Posterior cingulate gyrus (tissue), 11 donors: ENCODE measurements at regions not wholly inside any gene's neighbourhood (a gene's known extent, or its start where the extent isn't known, plus 50 kb on each side); places are given as distances from the start of the nearest gene placed in this dataset.
"Not testable (repeated sequence)": the region's sequence is repeated elsewhere in the genome, so short reads cannot be mapped to it uniquely, and the experiment has no call there.

ENCODE experiments used
- DNase-seq, 10 donors: peaks; one replicate each; pipeline versions ENCODE4 v3.0.0 to v3.0.0-alpha.2; 2020 to 2021; ENCODE audit warnings: mixed read lengths in 3 of 10
- intact Hi-C: fragments of 100-400 bp; cut with DNase I; formaldehyde crosslinking; loops from one replicate; pipeline ENCODE4 v1.15.1; 2023

DNA sequence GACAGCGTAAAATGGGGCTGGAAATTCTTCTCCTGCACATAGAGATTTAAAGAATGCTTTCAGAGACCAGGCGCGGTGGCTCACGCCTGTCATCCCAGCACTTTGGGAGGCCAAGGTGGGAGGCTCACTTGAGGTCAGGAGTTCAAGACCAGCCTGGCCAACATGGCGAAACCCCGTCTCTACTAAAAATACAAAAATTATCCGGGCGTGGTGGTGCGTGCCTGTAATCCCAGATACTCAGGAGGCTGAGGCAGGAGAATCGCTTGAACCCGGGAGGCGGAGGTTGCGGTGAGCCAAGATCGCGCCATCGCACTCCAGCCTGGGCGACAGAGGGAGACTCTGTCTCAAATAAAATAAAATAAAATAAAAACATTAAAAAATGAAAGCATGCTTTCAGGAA is 107.4 kb downstream of the CRLF2 start:
- intact Hi-C loops, result not testable (repeated sequence)

DNA sequence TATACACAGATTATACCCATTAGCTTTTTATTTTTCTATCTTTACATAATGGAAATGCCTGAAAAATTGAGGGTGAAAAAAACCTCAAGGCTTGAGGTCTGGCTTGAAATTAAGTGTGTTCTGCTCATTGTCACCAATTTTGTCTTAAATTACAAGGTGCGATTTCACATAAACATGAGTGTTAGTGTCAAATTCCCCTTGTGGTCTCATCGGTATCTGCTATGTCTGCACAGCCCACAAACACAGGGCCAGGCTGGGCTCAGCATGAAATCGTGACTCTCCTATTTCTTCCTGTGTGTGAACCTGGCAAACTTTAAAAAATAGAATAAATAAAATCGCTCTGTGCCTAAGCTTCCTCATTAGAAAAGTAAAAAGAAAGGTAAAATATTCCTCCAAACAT is 109.1 kb downstream of the CRLF2 start:
- intact Hi-C loops, result no loop called here
- DNase-seq, result no peak

More for the DNA sequence above, 107.4 kb downstream of the CRLF2 start:
- not testable (repeated sequence) for DNase-seq

DNA sequence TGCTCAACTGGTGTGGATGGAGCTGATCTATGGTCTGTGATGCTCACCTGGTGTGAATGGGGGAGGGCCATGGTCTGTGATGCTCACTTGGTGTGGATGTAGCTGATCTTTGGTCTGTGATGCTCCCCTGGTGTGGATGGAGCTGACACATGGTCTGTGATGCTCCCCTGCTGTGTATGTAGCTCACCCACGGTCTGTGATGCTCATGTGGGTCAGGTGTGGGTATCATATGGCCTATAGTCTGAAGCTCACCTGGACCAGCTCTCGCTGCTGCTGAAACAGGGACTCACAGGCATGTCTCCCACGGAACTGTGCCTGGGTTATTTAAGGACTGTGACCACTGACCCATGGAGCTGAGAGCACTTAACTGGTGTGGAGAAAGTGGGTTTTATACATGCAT is 109.7 kb downstream of the CRLF2 start:
- no peak for DNase-seq
- intact Hi-C loops, result no loop called here

- intact Hi-C loops, DNase-seq: not testable (repeated sequence)
Observed at GRCh38 chrX:1102221-1102620, 110.2 kb downstream of the CRLF2 start.

DNA sequence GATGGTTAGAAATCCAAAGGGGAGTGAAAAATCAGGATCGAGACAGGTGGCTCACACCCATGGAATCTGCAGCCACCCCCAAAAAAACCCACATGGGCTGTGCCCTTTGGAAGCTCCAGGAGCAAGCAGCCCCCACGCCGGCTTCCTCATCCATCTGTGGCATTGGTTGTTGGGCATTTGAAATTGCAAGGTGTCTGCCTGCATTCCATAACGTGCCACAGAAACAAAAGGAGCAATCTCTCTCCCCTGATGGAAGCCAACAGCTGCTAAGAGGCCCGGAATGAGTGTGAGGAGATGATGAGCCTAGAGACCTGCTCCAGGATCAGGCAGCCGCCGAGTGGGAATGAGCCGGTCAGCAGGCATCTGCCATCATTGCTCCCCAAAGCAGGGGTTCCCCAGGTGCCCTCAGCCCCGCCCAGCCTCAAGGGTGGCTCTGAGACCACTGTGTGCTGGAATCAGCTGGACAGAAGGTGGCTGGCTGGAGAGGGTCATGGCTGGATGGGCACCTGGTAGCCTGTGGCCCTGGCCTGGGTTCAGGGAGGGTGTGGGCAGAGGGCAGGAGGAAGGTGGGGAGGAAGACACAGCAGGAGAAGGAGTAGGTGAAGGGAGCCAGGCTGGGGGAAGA is 113.2 kb downstream of the CRLF2 start:
- intact Hi-C loops, result no loop called here
- DNase-seq, result no peak

DNA sequence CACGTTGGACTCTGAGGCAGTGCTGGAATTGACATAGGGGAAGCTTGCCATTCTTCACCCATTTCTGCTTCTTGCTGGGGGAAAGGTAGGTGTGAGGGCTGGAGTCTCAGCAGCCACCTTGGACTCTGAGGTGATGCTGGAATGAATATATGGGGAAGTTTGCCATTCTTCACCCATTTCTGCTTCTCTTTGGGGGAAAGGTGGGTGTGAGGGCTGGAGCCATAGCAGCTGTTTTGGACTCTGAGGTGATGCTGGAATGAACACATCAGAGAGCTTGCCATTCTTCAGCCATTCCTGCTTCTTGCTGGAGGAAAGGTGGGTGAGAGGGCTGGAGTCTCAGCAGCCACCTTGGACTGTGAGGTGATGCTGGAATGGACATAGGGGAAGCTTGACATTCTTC is 115.1 kb downstream of the CRLF2 start:
- DNase-seq, result no peak
- intact Hi-C loops, result no loop called here

DNA sequence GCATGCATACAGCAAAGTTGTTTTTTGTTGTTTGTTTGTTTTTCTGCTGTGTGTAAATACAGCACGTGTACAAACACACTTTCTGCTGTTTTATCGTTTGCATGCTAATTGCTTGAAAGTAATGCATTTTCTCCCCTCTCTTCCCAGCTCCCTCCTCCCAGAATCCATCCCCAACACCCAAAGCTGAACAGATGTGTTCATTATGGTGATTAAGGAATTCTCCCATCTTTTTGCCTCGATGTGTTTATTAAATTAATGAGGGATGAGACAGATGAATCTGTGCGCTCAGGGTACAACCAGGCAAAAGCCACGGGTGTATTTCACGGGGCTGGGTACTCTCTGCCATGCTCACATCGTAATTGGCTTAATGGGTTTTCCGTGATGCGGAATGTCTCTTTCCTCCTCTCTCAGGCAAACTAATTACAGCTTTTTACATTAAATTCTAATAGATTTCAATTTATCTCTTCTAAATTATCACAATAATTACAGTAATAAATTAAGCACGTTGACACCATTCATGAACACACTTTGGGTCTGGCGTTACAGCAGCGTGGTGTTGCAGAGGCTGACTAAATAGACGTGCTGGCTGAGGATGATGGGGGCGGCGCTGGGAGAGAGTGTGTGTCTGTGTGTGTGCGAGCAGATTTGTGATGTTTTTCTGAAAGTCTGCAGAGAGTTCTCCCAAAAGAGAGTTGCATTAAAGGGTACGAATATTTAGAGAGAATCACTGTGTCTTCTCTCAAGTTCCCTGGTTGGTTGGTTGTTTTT is 117.7 kb downstream of the CRLF2 start:
- intact Hi-C loops, result no loop called here
- DNase-seq, result no peak

- intact Hi-C loops, result no loop called here
- DNase-seq, result no peak
Observed at GRCh38 chrX:1093586-1094421, 118.6 kb downstream of the CRLF2 start.

DNA sequence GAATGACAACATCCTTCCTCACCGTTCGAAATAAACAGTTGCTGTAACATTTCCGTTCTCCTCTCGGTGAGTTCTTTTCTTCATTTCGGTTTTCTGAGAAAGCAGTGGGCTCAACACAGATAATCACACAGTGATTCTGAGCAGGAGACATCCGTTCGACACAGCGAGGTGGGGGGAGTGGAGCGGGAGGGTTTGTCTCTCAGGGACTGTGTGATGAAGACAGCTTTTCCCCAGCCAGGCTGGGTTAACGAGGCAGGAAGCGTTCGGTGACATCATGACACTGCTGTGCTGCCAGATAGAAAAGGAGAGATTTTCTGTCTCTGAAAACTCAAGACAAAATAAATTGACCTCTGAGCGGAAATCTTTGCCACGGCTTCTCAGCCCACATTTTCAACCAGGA is 119.3 kb downstream of the CRLF2 start:
- DNase-seq, result no peak
- intact Hi-C loops, result no loop called here

DNA sequence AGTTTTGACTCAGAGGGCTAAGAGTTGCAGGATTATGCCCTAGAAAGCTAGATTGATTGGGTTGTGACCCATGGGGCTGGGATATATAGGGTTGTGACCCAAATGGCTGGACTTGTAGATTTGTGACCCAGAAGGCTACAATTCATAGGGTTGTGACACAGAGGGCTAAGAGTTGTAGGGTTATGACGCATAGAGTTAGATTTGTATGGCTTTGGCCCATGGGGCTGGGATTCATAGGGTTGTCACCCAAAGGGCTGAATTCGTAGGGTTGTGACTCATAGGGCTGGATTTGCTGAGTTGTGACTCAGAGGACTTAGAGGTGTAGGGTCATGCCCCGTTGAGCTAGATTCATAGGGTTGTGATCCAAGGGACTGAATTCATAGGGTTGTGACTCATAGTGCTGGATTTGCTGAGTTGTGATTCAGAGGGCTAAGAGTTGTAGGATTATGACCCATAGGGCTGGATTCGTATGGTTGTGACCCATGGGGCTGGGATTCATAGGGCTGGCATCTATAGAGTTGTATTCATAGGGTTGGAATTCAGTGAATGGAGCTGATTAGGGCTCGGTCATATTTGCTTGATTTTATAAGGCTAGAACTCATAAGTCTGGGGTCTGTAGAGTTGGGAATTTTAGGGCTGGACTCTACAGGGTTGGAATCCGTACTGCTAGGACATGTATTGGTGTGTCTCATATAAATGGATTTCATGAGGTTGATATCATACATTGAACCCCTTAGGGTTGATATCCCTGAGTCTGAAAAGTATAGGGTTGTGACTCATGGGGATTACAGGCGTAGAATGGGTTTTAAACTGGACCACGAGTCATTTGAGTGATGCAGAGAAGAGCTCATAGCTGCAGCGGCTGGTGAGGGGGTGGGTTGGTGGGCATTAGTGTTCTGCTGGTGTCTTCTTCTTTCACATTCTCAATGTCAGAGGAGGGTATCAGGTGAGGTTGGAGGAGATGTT is 125.7 kb downstream of the CRLF2 start:
- intact Hi-C loops, result no loop called here
- no peak for DNase-seq

DNA sequence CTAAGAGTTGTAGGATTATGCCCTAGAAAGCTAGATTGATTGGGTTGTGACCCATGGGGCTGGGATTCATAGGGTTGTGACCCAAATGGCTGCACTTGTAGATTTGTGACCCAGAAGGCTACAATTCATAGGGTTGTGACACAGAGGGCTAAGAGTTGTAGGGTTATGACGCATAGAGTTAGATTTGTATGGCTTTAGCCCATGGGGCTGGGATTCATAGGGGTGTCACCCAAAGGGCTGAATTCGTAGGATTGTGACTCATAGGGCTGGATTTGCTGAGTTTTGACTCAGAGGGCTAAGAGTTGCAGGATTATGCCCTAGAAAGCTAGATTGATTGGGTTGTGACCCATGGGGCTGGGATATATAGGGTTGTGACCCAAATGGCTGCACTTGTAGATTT is 126.6 kb downstream of the CRLF2 start:
- DNase-seq, intact Hi-C loops: not testable (repeated sequence)

GRCh38 chrX:1084689-1085088 is 127.8 kb downstream of the CRLF2 start:
- intact Hi-C loops, result no loop called here
- DNase-seq, result no peak

DNA sequence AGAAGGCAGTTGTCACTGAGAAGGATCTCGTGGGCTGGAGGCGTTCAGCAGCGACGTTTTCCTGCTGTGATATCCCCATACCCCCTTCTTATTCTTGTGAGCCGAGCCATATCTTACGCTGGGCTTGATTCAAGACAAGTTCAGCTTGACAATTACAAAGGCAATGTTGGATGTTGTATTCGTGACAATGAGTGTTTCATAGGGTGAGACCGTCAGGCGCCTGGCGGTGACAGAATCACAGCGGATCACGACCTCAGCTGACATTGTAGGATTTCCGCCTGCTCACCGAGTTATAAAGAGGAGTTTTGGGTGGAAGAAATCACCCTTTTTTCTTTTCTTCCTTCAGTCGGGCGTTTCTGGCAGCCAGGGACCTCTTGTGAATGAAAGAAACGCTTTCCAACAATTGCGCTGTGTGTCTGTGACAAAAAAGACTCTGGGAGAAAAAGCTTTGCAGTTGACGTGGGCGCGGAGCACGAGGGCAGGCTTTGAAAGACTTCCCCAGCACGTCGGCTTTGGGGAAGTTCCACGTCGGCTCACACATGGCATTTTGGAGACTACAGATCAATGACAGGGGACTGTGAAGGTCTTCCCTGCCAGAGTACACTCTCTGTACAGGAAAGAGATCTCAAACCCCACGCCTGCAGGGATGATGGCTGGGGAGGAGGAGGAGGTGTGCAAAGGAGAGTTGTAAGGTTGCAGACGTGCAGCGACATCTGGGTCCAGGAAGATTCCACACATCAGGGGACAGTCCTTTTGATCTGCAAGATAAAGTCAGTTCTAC is 135.4 kb downstream of the CRLF2 start:
- intact Hi-C loops, result no loop called here
- no peak for DNase-seq

DNA sequence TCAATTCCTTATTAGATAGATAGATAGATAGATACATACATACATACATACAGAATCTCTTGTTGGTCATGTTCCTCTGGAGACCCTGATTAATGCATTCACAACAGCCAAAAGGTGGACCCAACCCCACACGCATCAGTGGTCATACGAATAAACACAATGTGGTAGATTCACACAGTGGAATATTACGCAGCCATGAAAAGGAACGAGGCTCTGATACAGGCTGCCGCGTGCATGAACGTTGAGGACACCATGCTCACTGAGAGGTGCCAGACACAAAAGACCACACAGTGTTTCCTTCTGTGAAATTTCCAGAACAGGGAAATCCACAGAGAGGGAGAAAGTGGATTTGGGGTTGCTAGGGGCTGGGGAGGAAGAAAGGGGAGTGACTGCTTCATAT is 136.7 kb downstream of the CRLF2 start:
- intact Hi-C loops, result no loop called here
- no peak for DNase-seq

DNA sequence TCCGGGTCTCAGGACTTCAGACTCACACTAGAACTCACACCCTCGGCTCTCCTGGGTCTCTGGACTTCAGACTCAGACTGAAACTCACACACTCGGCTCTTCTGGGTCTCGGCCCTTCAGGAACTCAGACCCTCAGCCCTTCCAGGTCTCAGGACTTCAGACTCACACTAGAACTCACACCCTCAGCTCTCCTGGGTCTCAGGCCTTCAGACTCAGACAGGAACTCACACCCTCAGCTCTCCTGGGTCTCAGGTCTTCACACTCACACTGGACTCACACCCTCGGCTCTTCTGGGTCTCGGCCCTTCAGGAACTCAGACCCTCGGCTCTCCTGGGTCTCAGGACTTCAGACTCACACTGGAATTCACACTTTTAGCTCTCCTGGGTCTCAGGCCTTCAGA is 137.3 kb downstream of the CRLF2 start:
- intact Hi-C loops, result no loop called here
- DNase-seq, result no peak

DNA sequence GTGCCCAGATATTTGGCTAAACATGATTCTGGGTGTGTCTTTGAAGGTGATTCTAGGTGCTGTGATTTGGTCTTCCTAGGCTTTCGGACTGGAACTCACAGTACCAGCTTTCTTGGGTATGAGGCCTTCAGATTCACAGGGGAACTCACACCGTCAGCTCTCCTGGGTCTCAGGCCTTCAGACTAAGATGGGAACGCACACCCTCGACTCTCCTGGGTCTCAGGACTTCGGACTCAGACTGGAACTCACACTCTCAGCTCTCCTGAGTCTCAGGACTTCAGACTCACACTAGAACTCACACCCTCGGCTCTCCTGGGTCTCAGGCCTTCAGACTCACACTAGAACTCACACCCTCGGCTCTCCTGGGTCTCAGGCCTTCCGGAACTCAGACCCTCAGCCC is 137.7 kb downstream of the CRLF2 start:
- DNase-seq, result peak in 1 of 10 donors; percentile 32
- intact Hi-C loops, result no loop called here

GRCh38 chrX:1074172-1074571 is 138.3 kb downstream of the CRLF2 start:
- intact Hi-C loops, result no loop called here
- DNase-seq, result no peak

- intact Hi-C loops, result no loop called here
- DNase-seq, result peak in 1 of 10 donors; percentile 71
Observed at GRCh38 chrX:1072637-1073377, 139.6 kb downstream of the CRLF2 start.

DNA sequence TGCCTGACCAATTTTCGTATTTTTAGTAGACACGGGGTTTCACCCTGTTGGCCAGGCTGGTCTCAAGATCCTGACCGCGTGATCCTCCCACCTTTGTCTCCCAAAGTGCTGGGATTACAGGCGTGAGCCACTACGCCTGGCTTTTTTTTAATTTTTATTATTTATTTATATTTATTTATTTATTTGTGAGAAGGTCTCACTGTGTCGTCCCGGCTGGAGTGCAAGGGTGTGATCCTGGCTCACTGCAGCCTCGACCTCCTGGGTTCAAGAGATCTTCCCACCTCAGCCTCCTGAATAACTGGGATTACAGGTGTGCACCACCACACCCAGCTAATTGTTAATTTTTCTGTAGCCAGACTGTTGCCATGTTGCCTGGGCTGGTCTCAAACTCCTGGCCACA is 141.1 kb downstream of the CRLF2 start:
- intact Hi-C loops, result no loop called here
- DNase-seq, result peak in 1 of 10 donors; percentile 51
